Limb (tissue), 2 donors: ENCODE measurements at regions not wholly inside any gene's neighbourhood (a gene's known extent, or its start where the extent isn't known, plus 50 kb on each side); places are given as distances from the start of the nearest gene placed in this dataset.

Experiments used
- DNase-seq, 2 donors: peaks; one replicate each; pipeline ENCODE4 v3.0.0-alpha.2; 2016; ENCODE audit errors: extremely low spot score in 2 of 2

GRCh38 chr9:89766991-89767390 is 162.2 kb downstream of the GADD45G start:
- DNase-seq, result no peak

GRCh38 chr9:89768051-89768450 is 163.2 kb downstream of the GADD45G start:
- no peak for DNase-seq

GRCh38 chr9:89768650-89769071 is 163.8 kb downstream of the GADD45G start:
- no peak for DNase-seq

- DNase-seq, result no peak
These were observed 165.8 kb downstream of the GADD45G start for GRCh38 chr9:89770531-89771174.

- DNase-seq, result no peak
These were observed 166.4 kb downstream of the GADD45G start for GRCh38 chr9:89771205-89771604.

- no peak for DNase-seq
These were observed 168.4 kb downstream of the GADD45G start for GRCh38 chr9:89773170-89773569.

GRCh38 chr9:89774858-89775370 is 170.1 kb downstream of the GADD45G start:
- DNase-seq, result no peak

- DNase-seq, result no peak
These were observed 170.8 kb downstream of the GADD45G start for GRCh38 chr9:89775641-89776040.

- no peak for DNase-seq
These were observed 172.1 kb downstream of the GADD45G start for GRCh38 chr9:89776795-89777525.

GRCh38 chr9:89777544-89777943 is 172.7 kb downstream of the GADD45G start:
- no peak for DNase-seq

GRCh38 chr9:89778100-89779090 is 173.6 kb downstream of the GADD45G start:
- DNase-seq, result no peak

GRCh38 chr9:89779405-89780203 is 174.8 kb downstream of the GADD45G start:
- no peak for DNase-seq

GRCh38 chr9:89780959-89781358 is 176.1 kb downstream of the GADD45G start:
- DNase-seq, result no peak

- no peak for DNase-seq
These were observed 177.2 kb downstream of the GADD45G start for GRCh38 chr9:89781838-89782540.

- peak in 1 of 2 donors; percentile 59 for DNase-seq
These were observed 181.8 kb downstream of the GADD45G start for GRCh38 chr9:89786655-89787054.

- no peak for DNase-seq
These were observed 182.8 kb downstream of the GADD45G start for GRCh38 chr9:89787595-89787994.

GRCh38 chr9:89788434-89788833 is 183.6 kb downstream of the GADD45G start:
- no peak for DNase-seq

- no peak for DNase-seq
These were observed 185.2 kb downstream of the GADD45G start for GRCh38 chr9:89789922-89790510.

- no peak for DNase-seq
These were observed 185.8 kb downstream of the GADD45G start for GRCh38 chr9:89790542-89791109.
